ENCODE measurements at regions not wholly inside any gene's neighbourhood (a gene's known extent, or its start where the extent isn't known, plus 50 kb on each side); places are given as distances from the start of the nearest gene placed in this dataset.
"Not testable (repeated sequence)": the region's sequence is repeated elsewhere in the genome, so short reads cannot be mapped to it uniquely, and the experiment has no call there.

DNA sequence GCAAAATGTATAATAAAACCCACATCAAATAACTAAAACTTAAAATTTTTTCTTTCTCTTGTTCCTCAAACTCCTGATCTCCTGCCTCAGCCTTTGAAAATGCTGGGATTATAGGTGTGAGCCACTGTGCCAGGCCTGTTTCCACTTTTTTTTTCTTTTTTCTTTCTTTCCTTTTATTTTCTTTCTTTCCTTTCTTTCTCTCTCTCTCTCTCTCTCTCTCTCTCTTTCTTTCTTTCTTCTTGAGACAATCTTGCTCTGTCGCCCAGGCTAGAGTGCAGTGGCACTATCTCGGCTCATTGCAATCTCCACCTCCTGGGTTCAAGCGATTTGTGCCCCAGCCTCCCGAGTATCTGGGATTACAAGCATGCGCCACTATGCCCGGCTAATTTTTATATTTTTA lies 164.6 kb downstream of the OR2B2 start:
- Histone ChIP-seq H3K4me3 (no peak overlapping the region), H3K27ac (no peak overlapping the region), H3K4me1 (peaks cover 0 to 8% (median 0%) of the 10 kb centered on the region in 6 donors), H3K27me3 (replicated peaks in 1 of 7) (peaks cover 0 to 32% (median 10%) of the 10 kb centered on the region in 7 donors), H3K36me3 (no peaks in the 10 kb centered on the region), H3K9me3 (no peaks in the 10 kb centered on the region)
- no peak for TF ChIP-seq CTCF (IDR thresholded peaks at IDR 0.05 in 8 of 11, conservative IDR thresholded peaks at IDR 0.05 in 3 of 11)
- TF ChIP-seq POLR2AphosphoS5 (IDR thresholded peaks at IDR 0.05) = no peak
- TF ChIP-seq POLR2A (IDR thresholded peaks at IDR 0.05) = no peak
- 85 to 94% (median 89%) methylated on average over 6 of the region's 6 CpGs for WGBS, 5 donors
- intact Hi-C loops (cut with DNase I; ENCODE audit: low total_unique reads) = loop anchor here (5.0 kb wide), 1 partner anchor 230 kb away; no protein-coding TSS in a partner anchor
- no peak for DNase-seq

- H3K27me3 ChIP-seq (replicated peaks in 1 of 7) = peaks cover 0 to 40% (median 10%) of the 10 kb centered on the region in 7 donors
- H3K4me3 ChIP-seq, H3K9me3 ChIP-seq, H3K4me1 ChIP-seq, H3K36me3 ChIP-seq, DNase-seq, H3K27ac ChIP-seq: not testable (repeated sequence)
- intact Hi-C loops (cut with DNase I; ENCODE audit: low total_unique reads) = loop anchor here (5.0 kb wide), 1 partner anchor 230 kb away; no protein-coding TSS in a partner anchor
- 47 to 68% (median 58%) methylated on average over 4 of the region's 4 CpGs for WGBS, 5 donors
These were observed 165.3 kb downstream of the OR2B2 start for GRCh38 chr6:27746860-27747259.

DNA sequence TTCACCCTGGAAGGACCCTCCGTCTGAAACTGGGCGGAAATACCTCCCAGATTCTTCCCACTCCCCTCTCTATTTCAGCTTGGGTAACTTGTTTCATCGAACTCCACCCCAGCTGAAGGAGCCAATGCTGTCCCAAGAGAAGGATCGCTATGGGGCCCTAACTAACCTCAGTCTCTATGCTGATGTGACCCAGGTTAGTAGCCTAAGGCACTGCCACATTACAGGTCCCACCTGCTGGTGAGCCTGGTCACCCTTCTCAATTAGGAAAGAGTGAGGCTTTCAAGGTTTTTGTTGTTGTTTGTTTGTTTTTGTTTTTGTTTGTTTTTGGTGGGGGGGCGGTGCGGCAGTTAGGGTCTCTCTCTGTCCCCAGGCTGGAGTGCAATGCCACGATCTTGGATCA lies 168.4 kb downstream of the OR2B2 start:
- H3K27me3 ChIP-seq (replicated peaks in 1 of 7) = peaks cover 0 to 45% (median 10%) of the 10 kb centered on the region in 7 donors
- H3K27ac ChIP-seq = no peak overlapping the region
- intact Hi-C loops (cut with DNase I; ENCODE audit: low total_unique reads) = no loop called here
- no peaks in the 10 kb centered on the region for H3K36me3 ChIP-seq
- peaks cover 0 to 2% (median 0%) of the 10 kb centered on the region in 6 donors for H3K4me1 ChIP-seq
- no peaks in the 10 kb centered on the region for H3K9me3 ChIP-seq
- DNase-seq = no peak
- no peak for TF ChIP-seq CTCF (IDR thresholded peaks at IDR 0.05 in 8 of 11, conservative IDR thresholded peaks at IDR 0.05 in 3 of 11)
- TF ChIP-seq POLR2A (IDR thresholded peaks at IDR 0.05) = no peak
- no peak for TF ChIP-seq POLR2AphosphoS5 (IDR thresholded peaks at IDR 0.05)
- 18 to 34% (median 23%) methylated on average over 7 of the region's 7 CpGs for WGBS, 5 donors
- no peak overlapping the region for H3K4me3 ChIP-seq

DNA sequence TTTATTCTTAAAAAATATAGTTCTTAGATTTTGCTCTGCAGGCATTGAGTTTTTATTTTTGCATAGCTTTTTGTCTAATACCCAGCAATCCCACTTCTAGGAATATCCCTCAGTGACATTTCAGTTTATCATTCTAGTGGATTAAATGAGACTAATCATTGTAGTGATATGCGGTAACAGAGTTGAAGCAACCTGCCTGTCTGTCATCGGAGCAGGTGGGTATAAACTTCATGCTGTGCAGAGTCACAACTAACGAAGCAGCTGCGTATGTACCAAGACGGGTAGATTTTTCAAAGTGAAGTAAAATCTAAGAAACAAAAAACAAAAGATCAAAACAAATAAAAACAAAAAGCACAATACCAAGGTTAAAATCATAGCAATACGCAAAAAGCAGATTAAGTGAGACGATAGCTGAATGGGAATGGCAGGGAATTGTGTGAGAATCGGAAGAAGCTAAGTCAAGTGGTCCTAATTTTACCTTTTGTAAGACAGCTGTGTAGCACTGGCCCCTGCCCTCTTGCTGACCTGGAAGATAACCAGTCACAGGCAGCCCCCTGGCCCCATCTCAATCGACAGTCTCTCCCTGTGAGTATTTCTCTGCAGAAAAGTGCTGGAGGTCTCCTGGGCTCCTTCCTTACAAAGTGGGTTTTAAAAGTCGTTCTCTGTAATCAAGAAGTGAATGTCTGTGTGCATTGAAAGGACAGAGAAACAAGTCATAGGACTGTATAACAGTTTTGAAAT lies 169.2 kb downstream of the OR2B2 start:
- H3K36me3 ChIP-seq = no peaks in the 10 kb centered on the region
- TF ChIP-seq POLR2A (IDR thresholded peaks at IDR 0.05) (no peak), CTCF (IDR thresholded peaks at IDR 0.05 in 8 of 11, conservative IDR thresholded peaks at IDR 0.05 in 3 of 11) (no peak), POLR2AphosphoS5 (IDR thresholded peaks at IDR 0.05) (no peak)
- no peak overlapping the region for H3K27ac ChIP-seq
- DNase-seq = no peak
- 55 to 65% (median 58%) methylated on average over 10 of the region's 10 CpGs for WGBS, 5 donors
- H3K4me1 ChIP-seq = peaks cover 0 to 7% (median 0%) of the 10 kb centered on the region in 6 donors
- peaks cover 0 to 52% (median 14%) of the 10 kb centered on the region in 7 donors for H3K27me3 ChIP-seq (replicated peaks in 1 of 7)
- H3K4me3 ChIP-seq = no peak overlapping the region
- no peaks in the 10 kb centered on the region for H3K9me3 ChIP-seq
- intact Hi-C loops (cut with DNase I; ENCODE audit: low total_unique reads) = no loop called here

DNA sequence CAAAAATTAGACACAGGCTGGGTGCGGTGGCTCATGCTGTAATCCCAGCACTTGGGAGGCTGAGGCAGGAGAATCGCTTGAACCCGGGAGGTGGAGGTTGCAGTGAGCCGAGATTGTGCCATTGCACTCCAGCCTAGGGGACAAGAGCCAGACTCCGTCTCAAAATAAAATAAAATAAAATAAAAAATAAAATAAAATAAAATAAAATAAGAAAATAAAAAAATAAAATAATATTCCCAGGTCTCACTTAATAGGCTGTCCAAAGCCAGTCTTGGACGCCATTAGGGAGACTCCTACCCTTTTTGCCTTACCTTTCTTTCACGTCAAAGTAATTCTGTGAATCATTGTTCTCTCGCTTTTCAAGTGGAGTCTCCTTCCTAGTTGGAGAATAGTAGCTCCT lies 172.3 kb downstream of the OR2B2 start:
- WGBS, 5 donors = 86 to 93% (median 91%) methylated on average over 8 of the region's 8 CpGs
- H3K27me3 ChIP-seq (replicated peaks in 1 of 7) = peaks cover 0 to 53% (median 14%) of the 10 kb centered on the region in 7 donors

More for the DNA sequence above, 172.3 kb downstream of the OR2B2 start:
- H3K9me3 ChIP-seq; H3K36me3 ChIP-seq; intact Hi-C loops (cut with DNase I; ENCODE audit: low total_unique reads); H3K4me3 ChIP-seq; DNase-seq; H3K27ac ChIP-seq: not testable (repeated sequence)
- peaks cover 0 to 11% (median 0%) of the 10 kb centered on the region in 6 donors for H3K4me1 ChIP-seq
